Epithelial cell of esophagus (primary cell): ENCODE measurements at regions not wholly inside any gene's neighbourhood (a gene's known extent, or its start where the extent isn't known, plus 50 kb on each side); places are given as distances from the start of the nearest gene placed in this dataset.
"Not testable (repeated sequence)": the region's sequence is repeated elsewhere in the genome, so short reads cannot be mapped to it uniquely, and the experiment has no call there.

Experiments
- DNase-seq: peaks from one replicate; pipeline ENCODE4 v3.0.0; 2010; ENCODE audit warnings: low read depth
- H3K4me3 ChIP-seq: 2 replicates; pipeline ENCODE4 v1.5.1; 2011; ENCODE audit warnings: mild to moderate bottlenecking, low read length, control low read depth
- CTCF ChIP-seq: IDR thresholded peaks from 2 replicates; pipeline ENCODE4 v1.5.1; 2011; ENCODE audit warnings: low read depth, mild to moderate bottlenecking, low read length, control low read depth, inconsistent platforms; ENCODE audit not compliant: insufficient read depth; ENCODE audit errors: missing control alignments

- no peak overlapping the region for H3K4me3 ChIP-seq
- DNase-seq: no peak
- TF ChIP-seq CTCF: no peak
Measured at GRCh38 chr7:73945022-73945421, 83.0 kb upstream of the ELN start.

- no peak for DNase-seq
- no peak for TF ChIP-seq CTCF
- H3K4me3 ChIP-seq: no peak overlapping the region
Measured at GRCh38 chr7:73948287-73948686, 79.7 kb upstream of the ELN start.

GRCh38 chr7:73952266-73952665 lies 75.7 kb upstream of the ELN start:
- DNase-seq: no peak
- no peak overlapping the region for H3K4me3 ChIP-seq

GRCh38 chr7:73954181-73954580 lies 73.8 kb upstream of the ELN start:
- no peak for DNase-seq
- H3K4me3 ChIP-seq: no peak overlapping the region
- no peak for TF ChIP-seq CTCF

More at GRCh38 chr7:73952266-73952665, 75.7 kb upstream of the ELN start:
- TF ChIP-seq CTCF: no peak

GRCh38 chr7:73954861-73955260 lies 73.1 kb upstream of the ELN start:
- H3K4me3 ChIP-seq: no peak overlapping the region
- no peak for TF ChIP-seq CTCF
- DNase-seq: no peak

GRCh38 chr7:73960548-73960947 lies 67.4 kb upstream of the ELN start:
- DNase-seq: peak; percentile 54
- H3K4me3 ChIP-seq: no peak overlapping the region
- TF ChIP-seq CTCF: no peak

- DNase-seq, H3K4me3 ChIP-seq: not testable (repeated sequence)
Measured at GRCh38 chr7:73961991-73962390, 66.0 kb upstream of the ELN start.
